ENCODE measurements at regions not wholly inside any gene's neighbourhood (a gene's known extent, or its start where the extent isn't known, plus 50 kb on each side); places are given as distances from the start of the nearest gene placed in this dataset.

GRCh38 chr18:22001912-22002487, 167.4 kb upstream of the GATA6 start:
- TF ChIP-seq CTCF (conservative IDR thresholded peaks at IDR 0.05; ENCODE audit: low read depth, low read length), result no peak
- no peak for TF ChIP-seq EZH2 (IDR thresholded peaks at IDR 0.05; ENCODE audit: low read length, unreplicated experiment)
- no peak for TF ChIP-seq EZH2phosphoT487 (IDR thresholded peaks at IDR 0.05; ENCODE audit: borderline replicate concordance, low read length)
